ENCODE measurements at regions not wholly inside any gene's neighbourhood (a gene's known extent, or its start where the extent isn't known, plus 50 kb on each side); places are given as distances from the start of the nearest gene placed in this dataset.

DNA sequence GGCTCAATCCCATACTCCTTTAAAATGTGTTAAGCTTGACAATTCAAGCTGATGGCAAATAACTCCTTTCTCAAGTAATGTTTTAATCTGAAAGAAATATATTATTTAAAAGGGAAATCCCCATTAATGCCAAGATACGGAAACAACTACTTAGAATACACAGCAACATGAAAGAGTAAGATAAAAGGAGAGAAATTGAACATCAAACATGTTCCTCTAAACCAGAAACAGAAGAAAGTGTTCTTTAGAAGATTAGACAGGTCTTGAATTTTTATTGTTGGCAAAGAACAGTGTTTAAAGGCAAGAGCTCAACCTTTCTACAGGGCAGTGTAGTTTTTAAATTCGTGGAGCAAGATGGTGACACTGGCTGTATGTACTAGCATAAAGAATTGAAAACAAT is 105.8 kb upstream of the NRIP1 start:
- CTCF ChIA-PET = no interaction called here
- Histone ChIP-seq H3K27me3 (ENCODE audit: control insufficient read depth, insufficient read depth, low read length) (no peaks in the 10 kb centered on the region), H3K4me1 (ENCODE audit: control insufficient read depth, insufficient read depth, low read length) (no peaks in the 10 kb centered on the region), H3K27ac (ENCODE audit: low read length) (no peak overlapping the region), H3K9me3 (ENCODE audit: control insufficient read depth, insufficient read depth, low read depth, low read length) (no peaks in the 10 kb centered on the region), H3K36me3 (ENCODE audit: control insufficient read depth, insufficient read depth, low read length) (no peaks in the 10 kb centered on the region), H3K4me3 (ENCODE audit: low read depth in 2 of 2, low read length in 2 of 2) (no peak overlapping the region)
- TF ChIP-seq CTCF (IDR thresholded peaks at IDR 0.05) = no peak
- no peak for TF ChIP-seq REST (IDR thresholded peaks at IDR 0.05; ENCODE audit: insufficient read depth in 1 of 2, low read depth in 2 of 2, low read length in 1 of 2)
- no peak for TF ChIP-seq POLR2AphosphoS5 (IDR thresholded peaks at IDR 0.05; ENCODE audit: low read depth, low read length)
- TF ChIP-seq SIN3A (IDR thresholded peaks at IDR 0.05; ENCODE audit: borderline replicate concordance, insufficient read depth, low read depth, low read length) = no peak
- TF ChIP-seq TCF7L2 (IDR thresholded peaks at IDR 0.05; ENCODE audit: low read depth, low read length) = no peak
- no TSS peak for BruUV-seq (replicated peaks)
- DNase-seq (ENCODE audit: low read depth, low spot score) (no peak), ATAC-seq (no peak)
- in situ Hi-C loops (cut with HindIII; ENCODE audit: low pct_unique_long_range_greater_than_20kb, low sequenced_read_pairs) = no loop called here
- intact Hi-C loops (cut with micrococcal nuclease; ENCODE audit: unreplicated experiment) = no loop called here
- POLR2A ChIA-PET = no interaction called here

GRCh38 chr21:15171546-15171945 is 106.7 kb upstream of the NRIP1 start:
- Histone ChIP-seq H3K4me3 (ENCODE audit: low read depth in 2 of 2, low read length in 2 of 2) (no peak overlapping the region), H3K27me3 (ENCODE audit: control insufficient read depth, insufficient read depth, low read length) (no peaks in the 10 kb centered on the region), H3K9me3 (ENCODE audit: control insufficient read depth, insufficient read depth, low read depth, low read length) (no peaks in the 10 kb centered on the region), H3K36me3 (ENCODE audit: control insufficient read depth, insufficient read depth, low read length) (no peaks in the 10 kb centered on the region), H3K27ac (ENCODE audit: low read length) (no peak overlapping the region), H3K4me1 (ENCODE audit: control insufficient read depth, insufficient read depth, low read length) (no peaks in the 10 kb centered on the region)
- TF ChIP-seq POLR2AphosphoS5 (IDR thresholded peaks at IDR 0.05; ENCODE audit: low read depth, low read length) = no peak
- no peak for TF ChIP-seq TCF7L2 (IDR thresholded peaks at IDR 0.05; ENCODE audit: low read depth, low read length)
- no peak for TF ChIP-seq REST (IDR thresholded peaks at IDR 0.05; ENCODE audit: insufficient read depth in 1 of 2, low read depth in 2 of 2, low read length in 1 of 2)
- no peak for TF ChIP-seq SIN3A (IDR thresholded peaks at IDR 0.05; ENCODE audit: borderline replicate concordance, insufficient read depth, low read depth, low read length)
- no peak for TF ChIP-seq CTCF (IDR thresholded peaks at IDR 0.05)
- in situ Hi-C loops (cut with HindIII; ENCODE audit: low pct_unique_long_range_greater_than_20kb, low sequenced_read_pairs) = no loop called here
- POLR2A ChIA-PET = no interaction called here
- intact Hi-C loops (cut with micrococcal nuclease; ENCODE audit: unreplicated experiment) = no loop called here
- no TSS peak for BruUV-seq (replicated peaks)
- CTCF ChIA-PET = no interaction called here
- DNase-seq (ENCODE audit: low read depth, low spot score) = no peak
- no peak for ATAC-seq

All from Panc1 (cell line).